Neural cell (in vitro differentiated cells): ENCODE measurements at regions not wholly inside any gene's neighbourhood (a gene's known extent, or its start where the extent isn't known, plus 50 kb on each side); places are given as distances from the start of the nearest gene placed in this dataset.

ENCODE experiments used
- CTCF ChIP-seq: fragments of 450-650 bp; IDR thresholded peaks from 2 replicates; pipeline ENCODE4 v1.5.1; 2014; ENCODE audit warnings: antibody characterized with exemption, mild to moderate bottlenecking, moderate library complexity; ENCODE audit not compliant: poor library complexity, severe bottlenecking
- EP300 ChIP-seq: fragments of 450-650 bp; conservative IDR thresholded peaks from 2 replicates; pipeline ENCODE4 v1.6.1; 2014; ENCODE audit warnings: antibody characterized with exemption, mild to moderate bottlenecking, moderate library complexity; ENCODE audit not compliant: poor library complexity, severe bottlenecking
- EZH2 ChIP-seq: fragments of 200-600, 300-800 bp; shearing (Covaris generic), sonication (generic); IDR thresholded peaks from 2 replicates; pipeline ENCODE4 v1.6.1; 2014; ENCODE audit warnings: antibody characterized with exemption, low read length, borderline replicate concordance, mild to moderate bottlenecking; ENCODE audit not compliant: insufficient read depth, poor library complexity, severe bottlenecking
- REST ChIP-seq: IDR thresholded peaks from 2 replicates; pipeline ENCODE4 v1.6.1; 2012; ENCODE audit warnings: borderline replicate concordance
- TAF1 ChIP-seq: IDR thresholded peaks from 2 replicates; pipeline ENCODE4 v1.6.1; 2012; ENCODE audit warnings: low read depth

DNA sequence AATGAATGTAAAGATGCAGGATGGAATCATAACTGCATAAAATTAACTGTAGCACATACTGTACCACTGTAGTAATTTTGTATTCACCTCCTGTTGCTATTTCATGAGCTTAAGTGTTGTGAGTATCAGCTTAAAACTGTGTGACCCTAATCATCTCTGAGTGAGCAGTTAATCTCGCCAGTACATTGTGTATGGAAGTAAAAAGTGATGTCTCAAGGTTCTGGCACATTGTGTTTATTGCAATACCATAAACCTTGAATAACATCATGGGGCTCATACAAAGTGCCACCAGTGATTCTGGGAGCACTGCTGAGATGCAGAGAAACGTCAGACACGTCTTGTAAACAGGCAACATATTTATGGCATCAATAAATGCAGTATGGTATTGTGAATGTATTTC lies 124.5 kb downstream of the PMAIP1 start:
- TF ChIP-seq EZH2 (no peak), CTCF (no peak), EP300 (no peak), REST (no peak), TAF1 (no peak)
